NCI-H748 (cell line): ENCODE measurements at regions not wholly inside any gene's neighbourhood (a gene's known extent, or its start where the extent isn't known, plus 50 kb on each side); places are given as distances from the start of the nearest gene placed in this dataset.
A peak's percentile ranks its signal among the peaks of the same experiment; 100 is the strongest.
"Not testable (repeated sequence)": the region's sequence is repeated elsewhere in the genome, so short reads cannot be mapped to it uniquely, and the experiment has no call there.

ENCODE experiments used
- DNase-seq: peaks from one replicate; lab custom pipeline; 2025; ENCODE audit not compliant: unreplicated experiment; lab: John Stamatoyannopoulos, UW

DNA sequence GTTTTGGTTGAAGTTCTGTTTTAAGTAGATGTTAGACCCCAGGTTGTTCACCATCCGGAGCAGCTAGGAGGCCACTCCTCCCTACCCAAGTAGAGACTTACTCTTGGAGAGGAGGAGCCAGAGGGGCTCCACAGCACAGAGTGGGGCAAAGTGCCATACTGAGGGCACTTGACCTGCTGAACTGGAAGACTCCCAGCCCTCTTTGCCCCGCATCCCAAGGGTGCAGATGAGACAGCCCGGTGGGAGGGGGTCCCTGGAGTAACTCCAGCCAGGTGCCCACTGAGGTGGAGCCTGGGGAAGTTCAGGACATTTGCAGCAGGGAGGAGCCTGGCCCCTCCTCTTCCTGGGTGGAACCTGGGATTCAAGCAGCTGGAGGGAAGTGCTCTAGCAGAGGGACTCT lies 102.1 kb upstream of the GPR6 start:
- DNase-seq, result no peak

DNA sequence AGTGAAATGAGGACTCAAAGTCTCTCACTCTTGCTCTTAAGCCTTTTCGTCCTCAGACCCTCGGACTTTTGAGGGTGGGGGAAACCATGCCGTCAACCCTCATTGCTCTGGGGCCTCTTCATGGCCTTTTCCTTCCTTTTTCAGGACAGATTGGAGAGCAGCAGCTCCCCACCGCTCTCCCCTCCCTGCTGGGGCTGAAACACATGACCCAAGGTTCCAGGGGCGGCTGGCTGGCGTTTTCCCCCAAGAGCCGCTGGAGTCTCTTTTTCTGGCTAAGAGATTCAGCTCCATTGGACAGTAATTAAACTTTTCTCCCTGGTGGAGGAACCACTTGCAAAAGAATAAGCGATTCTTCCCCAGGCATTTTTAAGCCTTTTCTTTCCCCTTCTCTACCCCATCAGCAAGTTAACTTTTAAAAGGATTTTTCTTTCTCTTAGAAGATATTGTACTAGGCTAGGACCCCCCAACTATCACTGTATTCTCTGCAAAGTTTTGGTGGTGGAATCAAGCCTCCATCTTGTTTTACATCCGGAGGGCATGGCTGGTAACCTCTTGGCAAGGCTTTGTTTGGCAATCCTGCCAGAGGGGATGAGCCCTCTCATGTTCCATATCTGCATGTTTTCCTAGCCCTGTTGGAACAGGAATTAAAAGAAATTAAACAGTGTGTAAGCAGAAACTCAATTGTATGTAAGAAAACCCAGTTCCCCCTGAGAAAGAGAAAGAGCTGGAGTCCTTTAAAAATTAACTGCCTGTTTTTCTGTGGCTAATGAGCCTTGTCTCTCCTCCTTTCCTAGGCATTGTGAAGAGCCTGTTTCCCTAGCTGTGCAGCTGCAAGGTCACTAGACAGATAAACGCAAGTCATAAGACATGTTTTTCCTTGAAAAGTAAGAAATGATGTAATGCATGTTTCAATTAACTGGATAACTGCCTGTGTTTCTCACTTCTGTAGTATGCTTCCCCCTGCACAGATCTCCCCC lies 100.8 kb upstream of the GPR6 start:
- DNase-seq, result peak; percentile 90

DNA sequence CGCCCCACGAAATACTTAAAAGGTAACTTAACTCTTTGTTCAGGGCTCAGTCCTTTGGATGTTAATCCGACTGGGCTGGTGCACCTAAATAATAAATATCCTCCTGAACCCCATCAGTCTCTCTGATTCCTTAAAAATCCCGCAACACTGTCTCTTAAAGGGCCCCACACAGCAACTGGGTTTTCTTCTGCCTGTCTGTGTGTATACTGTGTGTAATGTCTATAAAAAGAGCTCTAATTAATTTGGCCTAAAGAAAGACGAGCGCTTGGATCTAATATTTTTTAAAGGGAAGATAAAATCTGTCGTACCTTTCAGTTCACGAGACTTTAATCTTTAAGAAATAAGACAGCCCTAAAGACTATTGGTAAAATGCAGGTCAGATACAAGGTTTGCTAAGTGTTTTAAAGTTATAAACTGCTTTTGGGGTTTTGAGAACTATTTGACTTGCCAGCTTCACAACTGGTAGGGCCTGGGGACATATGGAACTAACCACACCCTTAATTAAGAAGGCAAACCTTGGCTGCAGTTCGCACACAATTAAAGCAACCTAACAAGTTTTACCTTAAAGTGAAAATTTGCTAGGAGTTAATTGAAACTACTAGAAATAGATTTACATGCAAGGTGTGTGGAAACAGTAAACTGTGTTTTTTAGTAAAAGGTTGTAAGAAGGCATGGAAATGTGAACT lies 100.0 kb upstream of the GPR6 start:
- peak; percentile 75 for DNase-seq

DNA sequence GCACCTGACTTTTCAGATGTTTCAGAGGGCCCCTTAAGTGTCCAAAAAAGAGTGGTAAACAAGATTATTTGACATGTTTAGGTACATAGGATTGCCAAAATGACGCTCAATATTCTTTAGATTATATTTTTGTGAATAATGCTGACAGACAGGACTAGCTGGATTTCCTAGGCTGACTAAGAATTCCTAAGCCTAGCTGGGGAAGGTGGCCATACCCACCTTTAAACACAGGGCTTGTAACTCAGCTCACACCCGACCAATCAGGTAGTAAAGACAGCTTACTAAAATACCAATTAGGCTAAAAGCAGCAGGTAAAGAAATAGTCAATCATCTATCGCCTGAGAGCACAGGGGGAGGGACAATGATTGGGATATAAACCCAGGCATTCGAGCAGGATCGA lies 99.0 kb upstream of the GPR6 start:
- DNase-seq, result not testable (repeated sequence)

DNA sequence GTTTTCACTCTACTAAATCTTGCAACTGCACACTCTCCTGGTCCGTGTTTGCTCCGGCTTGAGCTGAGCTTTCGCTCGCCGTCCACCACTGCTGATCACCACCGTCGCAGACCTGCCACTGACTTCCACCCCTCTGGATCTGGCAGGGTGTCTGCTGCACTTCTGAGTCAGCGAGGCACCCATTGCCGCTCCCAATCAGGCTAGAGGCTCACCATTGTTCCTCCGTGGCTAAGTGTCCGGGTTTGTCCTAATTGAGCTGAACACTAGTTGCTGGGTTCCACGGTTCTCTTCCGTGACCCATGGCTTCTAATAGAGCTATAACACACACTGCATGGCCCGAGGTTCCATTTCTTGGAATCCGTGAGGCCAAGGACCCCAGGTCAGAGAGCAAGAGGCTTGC lies 98.6 kb upstream of the GPR6 start:
- DNase-seq, result no peak

DNA sequence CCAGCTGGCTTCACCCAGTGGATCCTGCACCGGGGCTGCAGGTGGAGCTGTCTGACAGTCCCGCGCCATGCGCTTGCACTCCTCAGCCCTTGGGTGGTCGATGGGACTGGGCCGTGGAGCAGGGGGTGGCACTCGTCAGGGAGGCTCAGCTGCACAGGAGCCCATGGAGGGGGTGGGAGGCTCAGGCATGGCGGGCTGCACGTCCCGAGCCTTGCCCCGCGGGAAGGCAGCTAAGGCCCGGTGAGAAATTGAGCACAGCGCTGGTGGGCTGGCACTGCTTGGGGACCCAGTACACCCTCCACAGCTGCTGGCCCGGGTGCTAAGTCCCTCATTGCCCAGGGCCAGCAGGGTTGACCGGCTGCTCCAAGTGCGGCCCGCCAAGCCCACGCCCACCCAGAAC lies 97.0 kb upstream of the GPR6 start:
- not testable (repeated sequence) for DNase-seq

DNA sequence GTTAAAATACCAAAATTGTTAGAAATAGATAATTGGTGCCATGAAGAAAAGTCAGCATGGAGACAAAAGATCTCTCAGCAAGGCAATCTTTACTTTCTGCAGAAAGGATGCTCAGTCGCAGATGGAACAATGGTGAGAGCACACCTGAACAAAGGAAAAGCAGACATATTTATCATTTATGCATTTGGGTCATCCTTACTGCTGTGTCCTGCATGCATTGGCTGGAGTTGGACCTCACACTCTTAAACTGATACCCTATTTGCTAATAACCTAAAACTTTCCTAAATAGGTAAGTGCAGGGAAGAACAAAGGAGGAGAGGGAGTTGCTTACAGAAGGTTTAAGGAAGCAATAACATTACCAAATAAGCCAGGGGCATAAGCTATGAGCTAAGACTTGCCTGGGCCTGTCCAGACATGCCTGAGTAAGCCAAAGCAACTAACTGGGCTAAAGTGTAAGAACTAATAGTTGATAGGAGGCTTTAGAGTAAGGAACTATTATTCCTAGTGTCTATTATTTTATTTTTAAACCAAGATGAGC lies 96.1 kb upstream of the GPR6 start:
- DNase-seq, result not testable (repeated sequence)

DNA sequence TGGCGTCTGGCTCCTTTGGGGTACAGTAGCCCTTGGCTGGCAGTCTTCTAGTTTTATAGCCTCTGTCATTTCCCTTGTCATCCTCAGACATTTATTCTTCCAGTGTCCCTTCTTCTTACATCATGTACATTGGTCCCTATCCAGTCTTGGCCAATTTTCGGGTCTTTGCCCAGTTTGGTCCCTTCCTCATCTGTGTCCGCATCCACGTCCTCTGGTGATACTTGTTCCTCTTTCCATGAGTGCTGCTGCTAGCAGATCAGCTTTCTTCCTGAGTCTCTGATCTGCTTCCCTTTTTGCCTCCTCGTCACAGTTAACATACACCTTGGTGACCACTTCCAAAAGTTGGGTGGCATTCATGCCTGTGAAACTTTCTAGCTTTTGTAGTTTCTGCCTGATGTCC lies 86.2 kb upstream of the GPR6 start:
- no peak for DNase-seq

DNA sequence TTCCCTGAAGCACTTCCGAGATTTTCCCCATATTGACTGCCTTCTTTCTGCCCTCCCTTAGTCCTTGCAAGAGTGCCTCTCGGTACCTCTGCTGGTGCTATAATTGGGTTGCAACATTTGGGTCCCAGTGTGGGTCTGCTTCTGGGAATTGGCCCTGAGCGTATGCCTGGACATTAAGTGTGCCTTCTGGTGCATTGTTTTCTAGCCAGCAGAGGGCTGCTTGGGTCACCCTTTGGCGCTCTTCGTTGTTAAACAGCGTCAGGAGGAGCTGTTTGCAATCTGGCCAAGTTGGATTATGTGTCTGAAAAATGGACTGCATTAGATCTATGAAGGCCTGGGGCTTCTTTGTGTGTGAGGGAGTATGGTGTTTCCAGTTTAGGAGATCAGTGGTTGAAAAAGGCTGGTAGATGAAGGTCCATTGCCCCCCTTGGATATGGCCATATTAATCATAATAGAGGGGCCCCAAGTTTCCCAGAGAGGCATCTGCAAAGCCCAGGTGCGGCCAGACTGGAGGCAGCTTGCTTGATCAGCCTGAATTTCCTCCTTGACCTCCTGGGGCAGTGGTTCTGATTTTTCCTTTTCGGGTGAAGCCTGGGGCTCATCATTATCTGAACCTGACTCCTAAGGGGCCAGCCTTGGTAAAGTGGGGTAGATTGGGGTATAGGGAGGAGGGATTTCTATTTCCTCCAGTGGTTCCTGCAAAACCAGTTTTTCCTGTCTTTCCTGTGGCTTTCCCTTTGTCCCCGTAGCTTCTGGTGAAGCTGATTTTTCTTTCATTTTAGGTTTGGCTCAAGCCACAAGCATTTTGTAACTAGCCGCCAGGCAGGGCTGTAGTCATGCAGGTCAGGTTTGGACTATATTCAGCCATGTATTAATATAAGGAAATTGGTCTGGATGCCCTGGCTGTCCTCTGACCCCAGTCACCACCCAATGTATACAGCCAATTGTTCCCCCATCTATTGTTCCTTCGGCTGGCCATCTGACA lies 85.4 kb upstream of the GPR6 start:
- DNase-seq, result peak; percentile 99

DNA sequence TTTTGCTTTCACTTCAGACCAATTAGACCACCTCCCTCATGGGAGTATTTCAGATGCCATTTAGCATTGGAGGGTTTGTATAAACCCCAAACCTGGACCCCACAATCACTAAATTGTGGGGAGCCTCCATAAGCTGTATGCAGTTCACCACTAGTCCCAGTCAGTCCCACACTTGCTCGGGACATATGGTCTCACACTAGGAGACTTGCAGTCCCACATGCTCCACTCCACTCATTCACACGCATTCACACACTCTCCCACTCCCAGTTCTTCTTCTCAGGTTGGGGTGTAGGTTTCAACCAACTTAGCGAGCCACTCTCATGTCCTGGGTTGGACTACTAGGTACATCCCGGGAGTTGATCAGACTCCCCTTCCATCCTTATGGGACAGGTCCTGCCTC lies 84.5 kb upstream of the GPR6 start:
- DNase-seq, result no peak

DNA sequence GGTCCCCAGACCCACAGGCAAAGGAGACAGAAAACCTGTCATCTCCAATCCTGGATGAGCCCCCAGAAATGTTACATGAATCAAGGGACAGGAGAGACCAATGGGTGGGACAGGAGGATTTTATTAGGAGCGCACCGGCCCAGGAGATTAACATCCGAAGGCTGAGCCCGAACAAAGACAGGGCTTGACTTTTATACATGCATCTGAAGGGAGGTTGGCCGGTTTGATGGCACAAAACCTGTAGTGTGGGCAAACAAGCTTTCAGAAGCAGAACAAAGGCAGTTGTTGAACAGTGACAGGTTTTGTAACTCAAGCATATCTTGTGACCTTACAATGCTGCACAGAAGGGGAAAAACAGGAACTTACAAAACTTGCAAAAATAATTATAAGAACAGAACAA lies 83.9 kb upstream of the GPR6 start:
- DNase-seq, result peak; percentile 21

DNA sequence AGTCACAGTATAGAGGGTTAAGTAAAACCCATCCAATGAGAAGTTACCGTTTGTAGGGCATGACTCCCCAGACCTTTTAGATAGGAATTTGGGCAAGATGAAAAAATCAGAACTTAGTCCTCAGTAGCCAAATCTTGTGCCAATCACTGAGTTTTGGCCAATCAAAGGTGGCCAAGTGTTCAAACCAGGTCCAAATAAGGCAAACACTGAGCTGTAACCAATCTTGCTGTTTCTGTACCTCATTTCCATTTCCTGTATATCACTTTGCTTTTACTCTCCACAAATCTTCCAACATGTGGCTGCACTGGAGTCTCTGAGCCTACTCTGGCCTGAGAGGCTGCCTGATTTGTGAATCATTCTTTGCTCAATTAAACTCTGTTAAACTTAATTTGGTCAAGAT lies 81.8 kb upstream of the GPR6 start:
- DNase-seq, result no peak

DNA sequence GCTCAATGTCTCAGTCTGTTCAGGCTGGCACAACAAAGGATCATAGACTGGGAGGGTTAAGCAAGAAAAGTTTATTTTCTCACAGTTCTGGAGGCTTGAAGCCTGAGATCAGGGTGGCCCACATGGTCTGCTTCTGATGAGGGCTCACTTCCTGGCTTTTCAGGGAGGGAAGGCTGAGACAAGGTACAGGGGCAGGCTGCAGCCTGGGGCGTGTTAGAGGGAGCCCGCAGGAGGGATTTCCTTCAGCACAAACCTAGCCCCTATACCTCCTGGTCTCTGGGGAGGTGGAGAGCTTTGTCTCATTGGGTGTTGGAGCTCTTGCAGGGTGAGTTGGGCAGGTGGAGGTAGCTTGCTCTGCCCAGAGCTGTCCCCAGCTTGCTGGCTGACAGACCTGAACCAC lies 81.1 kb upstream of the GPR6 start:
- no peak for DNase-seq

DNA sequence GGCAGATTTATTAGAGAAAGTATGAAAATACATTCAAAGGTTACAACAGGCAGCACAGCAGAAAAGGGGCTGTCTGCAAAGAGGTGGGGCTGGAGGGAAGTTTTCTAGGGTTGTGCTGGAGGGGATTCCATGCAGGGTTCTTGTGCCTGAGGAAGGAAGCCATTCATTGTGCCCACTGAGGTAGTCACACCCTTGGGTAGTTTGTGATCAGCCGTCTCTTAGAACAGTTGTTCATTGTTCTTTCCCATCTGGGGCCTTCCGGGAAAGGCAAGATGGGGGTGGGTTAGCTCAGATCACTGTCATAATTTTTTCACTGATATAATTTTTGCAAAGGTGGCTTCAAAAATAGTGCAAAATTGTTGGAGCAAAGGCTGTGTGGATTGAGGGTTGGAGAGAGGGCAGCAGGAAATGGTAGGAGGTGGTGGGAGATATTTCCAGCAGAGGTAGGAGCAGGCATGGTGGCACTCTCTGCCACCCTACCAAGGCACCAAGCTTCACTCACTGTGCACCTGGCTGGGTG lies 80.5 kb upstream of the GPR6 start:
- no peak for DNase-seq

DNA sequence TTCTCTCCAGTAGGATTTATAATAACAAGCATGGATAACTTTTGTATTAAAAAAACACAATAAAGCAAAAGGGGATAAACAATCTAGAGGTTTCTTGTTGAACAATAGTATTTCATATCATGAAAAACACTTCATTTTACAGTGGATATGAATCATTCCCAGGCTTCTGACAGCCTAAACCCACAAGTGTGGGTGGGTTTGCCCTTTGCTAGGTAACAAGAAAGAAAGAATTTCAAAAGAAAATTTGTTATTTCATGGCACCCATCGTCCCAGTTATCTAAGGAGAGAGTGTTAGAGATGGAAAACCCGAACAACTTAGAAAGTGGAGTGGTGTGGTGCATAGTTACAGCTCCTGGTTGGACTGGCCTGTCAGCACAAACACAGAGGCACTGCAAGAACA lies 76.1 kb upstream of the GPR6 start:
- DNase-seq, result no peak

DNA sequence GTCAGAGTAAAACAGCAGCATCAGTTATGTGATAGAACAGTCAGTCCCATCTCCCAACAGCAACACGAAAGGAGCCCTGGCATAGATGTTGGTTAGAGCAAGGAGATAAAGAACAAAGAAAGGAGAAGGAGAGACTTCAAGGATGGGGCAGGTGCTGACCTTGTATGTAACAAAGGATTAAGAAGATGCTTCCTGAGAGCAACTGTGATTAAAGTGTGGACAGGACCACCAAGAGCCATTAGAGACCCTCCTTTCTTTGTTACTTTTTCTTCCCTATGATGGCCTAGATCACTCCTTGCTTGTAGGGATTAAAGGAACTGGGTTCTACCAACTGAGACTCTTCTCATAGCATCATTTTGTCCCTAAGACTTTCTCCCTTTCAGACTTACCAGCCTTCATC lies 75.2 kb upstream of the GPR6 start:
- DNase-seq, result no peak

DNA sequence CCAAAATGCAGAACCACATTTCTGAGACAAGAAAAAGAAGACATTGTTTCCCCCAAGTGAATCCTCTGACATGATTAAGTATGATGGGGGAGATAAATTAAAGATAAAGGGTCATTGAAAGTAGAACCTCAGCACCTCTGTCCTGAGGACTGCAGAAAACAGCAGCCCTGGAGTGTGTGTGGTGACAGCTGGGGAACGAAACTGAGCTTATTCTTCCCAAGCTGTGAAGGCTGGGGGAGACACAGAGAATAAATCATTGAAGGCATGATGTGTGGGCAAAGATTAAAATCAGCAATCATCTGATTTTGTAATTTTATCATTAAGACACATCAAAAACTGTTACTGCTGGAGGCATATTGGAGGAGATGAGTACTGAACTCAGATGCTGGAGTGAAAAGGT lies 67.5 kb upstream of the GPR6 start:
- no peak for DNase-seq

DNA sequence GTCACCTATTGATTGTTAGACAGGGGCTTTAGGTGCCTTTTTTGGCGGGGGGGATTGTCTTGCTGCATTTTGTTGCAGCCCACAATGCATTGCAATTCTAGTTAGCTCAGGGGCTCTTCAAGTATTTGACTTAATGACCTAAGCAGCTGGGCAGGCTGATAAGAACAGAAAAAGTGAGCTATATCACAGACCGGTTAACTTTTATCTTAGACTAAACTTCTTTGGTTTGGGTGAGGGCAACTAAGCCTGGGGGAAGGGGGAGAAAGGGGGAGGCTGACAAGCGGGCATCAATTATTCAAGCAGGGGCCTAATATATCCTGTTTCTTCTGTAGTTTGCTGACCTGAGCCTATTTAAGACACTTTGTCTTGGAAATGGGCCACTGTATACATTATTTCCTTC lies 66.0 kb upstream of the GPR6 start:
- DNase-seq, result no peak

DNA sequence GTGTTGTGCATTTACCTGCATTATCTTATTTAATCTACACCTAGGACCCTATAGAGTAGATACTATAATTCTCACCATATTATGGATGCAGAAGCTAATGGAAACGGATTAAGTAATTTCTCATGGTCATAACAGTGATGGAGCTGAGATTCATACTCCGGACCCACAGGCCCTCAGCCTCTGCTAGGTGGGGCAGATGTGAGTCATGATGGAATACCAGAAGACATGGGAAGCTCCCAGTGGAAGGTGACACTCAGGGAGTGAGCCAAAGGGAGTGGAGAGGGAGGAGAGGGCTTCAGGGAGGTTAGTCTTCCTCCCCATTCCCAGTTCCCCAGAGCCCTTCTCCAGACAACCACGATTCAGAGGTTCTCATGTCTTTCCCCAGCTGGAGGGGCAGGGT lies 65.2 kb upstream of the GPR6 start:
- DNase-seq, result no peak

DNA sequence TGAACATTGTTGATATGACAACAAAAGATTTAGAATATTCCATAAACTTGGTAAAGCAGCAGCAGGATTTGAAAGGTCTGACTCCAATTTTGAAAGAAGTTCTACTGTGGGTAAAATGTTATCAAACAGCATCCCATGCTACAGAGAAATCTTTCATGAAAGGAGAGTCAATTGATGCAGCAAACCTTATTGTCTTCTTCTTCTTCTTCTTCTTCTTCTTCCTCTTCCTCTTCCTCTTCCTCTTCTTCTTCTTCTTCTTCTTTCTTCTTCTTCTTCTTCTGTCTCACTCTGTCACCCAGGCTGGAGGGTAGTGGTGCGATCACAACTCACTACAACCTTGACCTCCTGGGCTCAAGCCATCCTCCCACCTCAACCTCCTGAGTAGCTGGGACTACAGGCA lies 62.4 kb upstream of the GPR6 start:
- DNase-seq, result not testable (repeated sequence)

DNA sequence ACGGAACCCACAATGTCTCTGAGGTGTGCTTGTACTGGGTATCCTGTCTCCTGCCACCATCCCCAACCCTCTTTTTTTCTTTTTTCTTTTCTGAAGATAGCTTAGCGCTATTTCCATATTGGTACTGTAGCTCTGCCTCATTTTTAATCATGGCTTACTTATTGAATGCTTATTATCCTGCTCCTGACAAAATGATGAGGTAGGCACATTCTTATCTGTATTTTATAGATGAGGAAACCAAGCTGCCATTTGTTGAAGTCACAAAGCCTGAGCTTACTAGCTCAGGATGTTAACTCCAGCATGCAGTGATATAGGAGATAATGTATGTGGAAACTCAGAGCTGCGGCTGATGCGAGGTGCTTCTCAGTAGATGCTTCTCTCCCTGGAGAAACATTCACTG lies 61.4 kb upstream of the GPR6 start:
- DNase-seq, result no peak
